BJ (cell line): ENCODE measurements at regions not wholly inside any gene's neighbourhood (a gene's known extent, or its start where the extent isn't known, plus 50 kb on each side); places are given as distances from the start of the nearest gene placed in this dataset.

Experiments used
- CTCF ChIA-PET: fragments of 350-600 bp; formaldehyde crosslinking; extraction: SDS; loops from one replicate; lab custom pipeline; 2021; ENCODE audit warnings: antibody characterized with exemption, inconsistent platforms; lab: Yijun Ruan, JAX
- POLR2A ChIA-PET: fragments of 300-600 bp; sonication (Branson Sonifier 250); formaldehyde crosslinking; extraction: SDS; loops from one replicate; lab custom pipeline; 2021; ENCODE audit warnings: antibody characterized with exemption; lab: Charles Lee
- DNase-seq: peaks from one replicate; pipeline ENCODE4 v3.0.0-alpha.2; 2011; ENCODE audit warnings: low read depth
- H3K27me3 ChIP-seq: 2 replicates; pipeline ENCODE4 v1.6.0; 2011; ENCODE audit warnings: low read length; ENCODE audit not compliant: control insufficient read depth, insufficient read depth
- H3K36me3 ChIP-seq: 2 replicates; pipeline ENCODE4 v1.5.1; 2011; ENCODE audit warnings: low read length; ENCODE audit not compliant: control insufficient read depth, insufficient read depth
- H3K4me3 ChIP-seq: 2 replicates; pipeline ENCODE4 v1.5.1; 2011; ENCODE audit warnings: low read depth, mild to moderate bottlenecking, control low read depth, low read length
- TF ChIP-seq, protein P1 (sequence below): IDR thresholded peaks from 2 replicates; pipeline ENCODE4 v1.5.1; 2011; ENCODE audit warnings: low read depth, mild to moderate bottlenecking, control low read depth, inconsistent platforms, low read length, moderate library complexity; ENCODE audit not compliant: insufficient read depth

- ChIA-PET CTCF (interaction anchor here (0.7 to 1.9 kb wide), 3 partner anchors 15 to 835 kb away, joined by 3 to 4 read pairs (median 4); no protein-coding TSS in a partner anchor), POLR2A (no interaction called here)
- no peaks in the 10 kb centered on the region for H3K36me3 ChIP-seq
Observed at GRCh38 chr7:27329909-27330308, 87.3 kb downstream of the EVX1 start.

GRCh38 chr7:27339478-27339877 is 96.9 kb downstream of the EVX1 start:
- H3K27me3 ChIP-seq: no peaks in the 10 kb centered on the region
- TF ChIP-seq, protein P1, sequence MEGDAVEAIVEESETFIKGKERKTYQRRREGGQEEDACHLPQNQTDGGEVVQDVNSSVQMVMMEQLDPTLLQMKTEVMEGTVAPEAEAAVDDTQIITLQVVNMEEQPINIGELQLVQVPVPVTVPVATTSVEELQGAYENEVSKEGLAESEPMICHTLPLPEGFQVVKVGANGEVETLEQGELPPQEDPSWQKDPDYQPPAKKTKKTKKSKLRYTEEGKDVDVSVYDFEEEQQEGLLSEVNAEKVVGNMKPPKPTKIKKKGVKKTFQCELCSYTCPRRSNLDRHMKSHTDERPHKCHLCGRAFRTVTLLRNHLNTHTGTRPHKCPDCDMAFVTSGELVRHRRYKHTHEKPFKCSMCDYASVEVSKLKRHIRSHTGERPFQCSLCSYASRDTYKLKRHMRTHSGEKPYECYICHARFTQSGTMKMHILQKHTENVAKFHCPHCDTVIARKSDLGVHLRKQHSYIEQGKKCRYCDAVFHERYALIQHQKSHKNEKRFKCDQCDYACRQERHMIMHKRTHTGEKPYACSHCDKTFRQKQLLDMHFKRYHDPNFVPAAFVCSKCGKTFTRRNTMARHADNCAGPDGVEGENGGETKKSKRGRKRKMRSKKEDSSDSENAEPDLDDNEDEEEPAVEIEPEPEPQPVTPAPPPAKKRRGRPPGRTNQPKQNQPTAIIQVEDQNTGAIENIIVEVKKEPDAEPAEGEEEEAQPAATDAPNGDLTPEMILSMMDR: no peak
- no peak overlapping the region for H3K4me3 ChIP-seq
- ChIA-PET POLR2A (no interaction called here), CTCF (no interaction called here)
- H3K36me3 ChIP-seq: no peaks in the 10 kb centered on the region
- DNase-seq: no peak

More at GRCh38 chr7:27329909-27330308, 87.3 kb downstream of the EVX1 start:
- no peak for DNase-seq
- Histone ChIP-seq H3K27me3 (no peaks in the 10 kb centered on the region), H3K4me3 (no peak overlapping the region)
- TF ChIP-seq, protein P1: no peak

DNA sequence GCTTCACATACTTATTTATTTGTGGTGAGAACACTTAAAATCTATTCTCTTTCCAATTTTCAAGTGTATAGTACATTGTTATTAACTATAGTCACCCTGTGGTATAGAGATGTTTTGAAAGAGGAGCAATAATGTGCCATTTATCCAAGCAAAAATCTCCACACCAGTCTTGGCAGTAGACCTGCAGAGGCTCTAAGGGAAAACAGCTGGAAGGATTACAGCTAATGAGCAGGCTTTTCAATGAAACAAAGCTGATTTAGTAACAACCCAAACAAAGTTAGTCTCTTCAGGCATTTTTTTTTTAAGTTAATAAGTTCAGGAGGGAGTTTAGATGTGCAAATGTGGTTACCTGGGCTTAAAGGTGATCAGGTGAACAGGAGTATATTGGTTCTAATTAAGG is 101.9 kb downstream of the EVX1 start:
- no peak overlapping the region for H3K4me3 ChIP-seq
- no peaks in the 10 kb centered on the region for H3K27me3 ChIP-seq
- no peak for DNase-seq
- TF ChIP-seq, protein P1: no peak
- ChIA-PET POLR2A (no interaction called here), CTCF (interaction anchor here (0.6 to 1.2 kb wide), 3 partner anchors 9 to 1578 kb away, joined by 3 to 4 read pairs (median 3); no protein-coding TSS in a partner anchor)
- no peaks in the 10 kb centered on the region for H3K36me3 ChIP-seq

DNA sequence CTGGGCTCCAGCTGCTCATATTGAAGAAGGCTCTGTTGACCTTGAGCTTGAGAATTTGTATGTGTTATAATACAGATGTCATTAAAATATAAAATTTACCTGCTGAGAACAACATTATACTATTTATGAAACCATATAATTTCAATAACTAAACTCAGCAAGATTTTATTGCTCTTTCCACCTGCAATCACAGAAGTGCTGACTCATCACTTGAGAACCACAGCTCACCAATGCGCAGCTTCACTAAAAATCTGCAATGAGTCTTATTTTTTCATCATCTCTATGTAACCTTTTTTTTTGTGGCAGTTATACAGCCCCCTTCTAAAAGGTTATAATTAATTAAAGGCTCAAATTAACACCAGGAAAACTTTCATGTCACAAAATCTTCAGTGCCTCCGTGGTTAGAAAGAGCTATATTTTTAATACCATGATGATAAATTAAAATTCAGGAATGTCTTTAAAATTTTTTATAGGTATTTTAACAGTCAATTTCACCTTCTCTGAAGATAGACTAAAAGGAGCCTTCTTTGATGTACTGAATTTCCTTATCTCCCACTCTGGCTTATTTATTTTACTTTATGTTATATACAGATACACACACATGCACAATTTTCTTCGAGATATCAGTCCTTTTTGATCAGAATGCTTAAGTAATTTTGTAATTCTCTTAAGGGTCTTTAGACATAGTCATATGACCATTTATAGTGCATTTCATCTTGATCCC is 102.7 kb downstream of the EVX1 start:
- no peak for DNase-seq
- Histone ChIP-seq H3K27me3 (no peaks in the 10 kb centered on the region), H3K36me3 (no peaks in the 10 kb centered on the region), H3K4me3 (no peak overlapping the region)
- TF ChIP-seq, protein P1: no peak
- ChIA-PET CTCF (interaction anchor here (0.7 to 1.2 kb wide), 2 partner anchors 10 to 108 kb away, joined by 3 read pairs; no protein-coding TSS in a partner anchor), POLR2A (no interaction called here)

DNA sequence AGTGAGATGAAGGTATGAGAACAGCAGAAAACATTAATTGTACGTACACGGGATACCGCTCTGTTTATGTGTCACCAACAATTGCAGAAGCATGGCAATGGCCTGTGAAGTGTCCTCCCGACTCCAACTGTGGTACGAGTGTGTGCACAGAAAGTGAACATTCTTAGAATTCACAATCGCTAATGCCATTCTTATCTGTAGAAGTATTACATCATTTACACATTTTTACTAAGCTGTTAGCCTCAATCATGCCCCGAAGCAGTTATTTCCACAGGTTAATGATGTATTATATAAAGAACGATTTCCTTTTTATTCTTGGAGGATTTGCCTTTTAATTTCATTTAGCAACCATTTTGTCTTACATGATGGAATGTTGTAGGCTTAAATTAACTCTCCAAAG is 103.4 kb downstream of the EVX1 start:
- H3K27me3 ChIP-seq: no peaks in the 10 kb centered on the region
- no peak for DNase-seq
- H3K4me3 ChIP-seq: no peak overlapping the region
- H3K36me3 ChIP-seq: no peaks in the 10 kb centered on the region
- TF ChIP-seq, protein P1: no peak
- POLR2A ChIA-PET: no interaction called here
- CTCF ChIA-PET: no interaction called here
